IMR-90 (cell line): ENCODE measurements at regions not wholly inside any gene's neighbourhood (a gene's known extent, or its start where the extent isn't known, plus 50 kb on each side); places are given as distances from the start of the nearest gene placed in this dataset.

ENCODE experiments used
- ATAC-seq: fragments of 200-7000 bp; cut with Tn5 transposase; 2 replicates; pipeline ENCODE4 v1.9.1; 2020; ENCODE audit warnings: low read depth, mild to moderate bottlenecking, moderate library complexity
- BruUV-seq: library from RNA; stranded (reverse); fragments of 400-500 nt; replicated peaks from 2 replicates; lab custom pipeline; 2021; lab: Mats Ljungman, UMichigan
- CTCF ChIA-PET: fragments of 300-600 bp; formaldehyde crosslinking; extraction: SDS; loops from one replicate; lab custom pipeline; 2021; ENCODE audit warnings: antibody characterized with exemption; lab: Yijun Ruan, JAX
- POLR2A ChIA-PET: fragments of 300-600 bp; sonication (Branson Sonifier 250); formaldehyde crosslinking; loops from one replicate; lab custom pipeline; 2022; ENCODE audit warnings: antibody characterized with exemption; ENCODE audit not compliant: unreplicated experiment; lab: Charles Lee
- DNase-seq: peaks from one replicate; pipeline ENCODE4 v3.0.0; 2013
- H2AFZ ChIP-seq: replicated peaks from 2 replicates; pipeline ENCODE3; 2013; ENCODE audit warnings: low read length, mild to moderate bottlenecking; ENCODE audit not compliant: poor library complexity
- H2AK5ac ChIP-seq: 2 replicates; pipeline ENCODE4 v1.6.1; 2013; ENCODE audit warnings: low read depth, low read length, inconsistent platforms
- H2AK9ac ChIP-seq: replicated peaks from 2 replicates; pipeline ENCODE3; 2013; ENCODE audit warnings: mild to moderate bottlenecking, low read depth, low read length, moderate library complexity; ENCODE audit not compliant: poor library complexity
- H2BK120ac ChIP-seq: 2 replicates; pipeline ENCODE4 v1.6.1; 2013; ENCODE audit warnings: low read depth, low read length, inconsistent platforms
- H2BK15ac ChIP-seq: 3 replicates; pipeline ENCODE4 v1.6.1; 2013; ENCODE audit warnings: low read depth, low read length, inconsistent platforms
- H2BK20ac ChIP-seq: 2 replicates; pipeline ENCODE4 v1.6.1; 2013; ENCODE audit warnings: low read depth, mild to moderate bottlenecking, inconsistent platforms, low read length, moderate library complexity
- H2BK5ac ChIP-seq: 2 replicates; pipeline ENCODE4 v1.6.1; 2013; ENCODE audit warnings: mild to moderate bottlenecking, low read depth, low read length, inconsistent platforms; ENCODE audit not compliant: poor library complexity, severe bottlenecking
- H3K14ac ChIP-seq: replicated peaks from 2 replicates; pipeline ENCODE4 v1.6.1; 2013; ENCODE audit warnings: low read depth, low read length, inconsistent platforms
- H3K18ac ChIP-seq: 2 replicates; pipeline ENCODE4 v1.6.1; 2013; ENCODE audit warnings: low read depth, low read length, control low read depth
- H3K23ac ChIP-seq: 2 replicates; pipeline ENCODE4 v1.6.1; 2013; ENCODE audit warnings: low read depth, low read length, inconsistent platforms
- H3K27ac ChIP-seq: 2 replicates; pipeline ENCODE4 v1.5.1; 2013; ENCODE audit warnings: mild to moderate bottlenecking, control low read depth, low read length; ENCODE audit not compliant: insufficient read depth
- H3K27me3 ChIP-seq: 2 replicates; pipeline ENCODE4 v1.6.1; 2013; ENCODE audit warnings: low read length; ENCODE audit not compliant: control insufficient read depth, insufficient read depth
- H3K36me3 ChIP-seq: 2 replicates; pipeline ENCODE4 v1.6.1; 2013; ENCODE audit warnings: low read length, mixed read lengths; ENCODE audit not compliant: control insufficient read depth, insufficient read depth
- H3K4ac ChIP-seq: 2 replicates; pipeline ENCODE4 v1.6.1; 2013; ENCODE audit warnings: low read depth, low read length, inconsistent platforms
- H3K4me1 ChIP-seq: 2 replicates; pipeline ENCODE4 v1.6.1; 2013; ENCODE audit warnings: low read length, mixed read lengths; ENCODE audit not compliant: control insufficient read depth, insufficient read depth
- H3K4me2 ChIP-seq: 2 replicates; pipeline ENCODE4 v1.6.1; 2013; ENCODE audit warnings: low read depth, mild to moderate bottlenecking, control low read depth, low read length, moderate library complexity
- H3K4me3 ChIP-seq: 2 replicates; pipeline ENCODE4 v1.5.1; 2013; ENCODE audit warnings: low read depth, mild to moderate bottlenecking, control low read depth, low read length, moderate library complexity; ENCODE audit not compliant: insufficient read depth
- H3K56ac ChIP-seq: 2 replicates; pipeline ENCODE4 v1.6.1; 2013; ENCODE audit warnings: low read length, inconsistent platforms; ENCODE audit not compliant: insufficient read depth; ENCODE audit errors: extremely low read depth
- H3K79me1 ChIP-seq, 2 experiments: 2 replicates each; pipeline ENCODE4 v1.6.1; 2013; ENCODE audit warnings: low read length in 2 of 2, inconsistent platforms in 1 of 2, low read depth in 1 of 2
- H3K9ac ChIP-seq: 2 replicates; pipeline ENCODE4 v1.6.1; 2013; ENCODE audit warnings: low read depth, low read length, control low read depth
- H3K9me1 ChIP-seq: 2 replicates; pipeline ENCODE4 v1.6.1; 2013; ENCODE audit warnings: low read length, inconsistent platforms; ENCODE audit not compliant: insufficient read depth
- H3K9me3 ChIP-seq: 2 replicates; pipeline ENCODE4 v1.6.1; 2013; ENCODE audit warnings: low read length; ENCODE audit not compliant: control insufficient read depth, insufficient read depth
- H4K20me1 ChIP-seq: 2 replicates; pipeline ENCODE4 v1.6.1; 2013; ENCODE audit warnings: low read length, inconsistent platforms; ENCODE audit not compliant: insufficient read depth
- H4K5ac ChIP-seq: 2 replicates; pipeline ENCODE4 v1.6.1; 2013; ENCODE audit warnings: mild to moderate bottlenecking, low read depth, low read length, control low read depth
- H4K8ac ChIP-seq, 2 experiments: 2 replicates each; pipeline ENCODE4 v1.6.1; 2013; ENCODE audit warnings: low read depth in 2 of 2, low read length in 2 of 2, control low read depth in 1 of 2, inconsistent platforms in 1 of 2
- H4K91ac ChIP-seq: 2 replicates; pipeline ENCODE4 v1.6.1; 2013; ENCODE audit warnings: low read depth, low read length, inconsistent platforms; ENCODE audit not compliant: insufficient read depth
- BHLHE40 ChIP-seq: fragments of 150-350 bp; IDR thresholded peaks from 2 replicates; pipeline ENCODE4 v1.6.1; 2016; ENCODE audit warnings: mild to moderate bottlenecking, low read depth, low read length
- CEBPB ChIP-seq: IDR thresholded peaks from 2 replicates; pipeline ENCODE4 v1.6.1; 2012; ENCODE audit warnings: low read depth, low read length, improper control_type of control experiment
- CHD1 ChIP-seq: IDR thresholded peaks from 2 replicates; pipeline ENCODE4 v1.6.1; 2012; ENCODE audit warnings: low read depth, low read length, improper control_type of control experiment
- CTCF ChIP-seq: conservative IDR thresholded peaks from 2 replicates; pipeline ENCODE4 v1.5.1; 2012; ENCODE audit warnings: mild to moderate bottlenecking, low read depth, low read length, improper control_type of control experiment
- ELK1 ChIP-seq: fragments of 150-350 bp; IDR thresholded peaks from 2 replicates; pipeline ENCODE4 v1.6.1; 2016; ENCODE audit warnings: low read depth, mild to moderate bottlenecking, low read length, moderate library complexity, borderline replicate concordance
- FOS ChIP-seq: fragments of 150-350 bp; IDR thresholded peaks from 2 replicates; pipeline ENCODE4 v1.6.1; 2016; ENCODE audit warnings: low read depth, low read length
- MAFK ChIP-seq: IDR thresholded peaks from 2 replicates; pipeline ENCODE4 v1.6.1; 2012; ENCODE audit warnings: low read depth, low read length, improper control_type of control experiment
- MAZ ChIP-seq: IDR thresholded peaks from 2 replicates; pipeline ENCODE4 v1.6.1; 2012; ENCODE audit warnings: low read depth, mild to moderate bottlenecking, low read length, improper control_type of control experiment, moderate library complexity, borderline replicate concordance
- MXI1 ChIP-seq: IDR thresholded peaks from 2 replicates; pipeline ENCODE4 v1.6.1; 2012; ENCODE audit warnings: low read depth, mild to moderate bottlenecking, low read length, moderate library complexity, borderline replicate concordance
- NFE2L2 ChIP-seq: fragments of 150-350 bp; IDR thresholded peaks from 2 replicates; pipeline ENCODE4 v1.6.1; 2016; ENCODE audit warnings: low read depth, mild to moderate bottlenecking, low read length
- POLR2A ChIP-seq: IDR thresholded peaks from 2 replicates; pipeline ENCODE4 v1.6.1; 2012; ENCODE audit warnings: mild to moderate bottlenecking, low read depth, low read length
- RAD21 ChIP-seq: IDR thresholded peaks from 2 replicates; pipeline ENCODE4 v1.6.1; 2012; ENCODE audit warnings: low read length, improper control_type of control experiment
- RCOR1 ChIP-seq: IDR thresholded peaks from 2 replicates; pipeline ENCODE4 v1.6.1; 2012; ENCODE audit warnings: mild to moderate bottlenecking, low read length, improper control_type of control experiment; ENCODE audit not compliant: insufficient replicate concordance
- RFX5 ChIP-seq: IDR thresholded peaks from 2 replicates; pipeline ENCODE4 v1.8.0; 2012; ENCODE audit warnings: low read depth, mild to moderate bottlenecking, low read length, moderate library complexity
- SMC3 ChIP-seq: fragments of 150-350 bp; IDR thresholded peaks from 2 replicates; pipeline ENCODE4 v1.6.1; 2016; ENCODE audit warnings: low read depth, mild to moderate bottlenecking, antibody characterized with exemption, low read length, moderate library complexity
- USF2 ChIP-seq: fragments of 150-350 bp; IDR thresholded peaks from 2 replicates; pipeline ENCODE4 v1.6.1; 2017; ENCODE audit warnings: mild to moderate bottlenecking, antibody characterized with exemption, low read length, low read depth
- WGBS, 2 experiments: methylation state at CpG; one replicate each; pipeline versions ENCODE4 v1.1.5 to v1.1.7; 2013; ENCODE audit warnings: missing lambda C conversion rate in 2 of 2; ENCODE audit not compliant: insufficient read length in 1 of 2; ENCODE audit errors: extremely low coverage in 2 of 2; 5-methylcytosine and 5-hydroxymethylcytosine counted together
- dilution Hi-C: fragments of 300-500 bp; cut with HindIII; formaldehyde crosslinking; loops from one replicate; pipeline ENCODE4 v1.14.3; 2018; ENCODE audit warnings: low sequenced_read_pairs; ENCODE audit not compliant: unreplicated experiment
- in situ Hi-C: fragments of 300-500 bp; cut with MboI; formaldehyde crosslinking; loops from 3 replicates; pipeline ENCODE4 v1.14.3; 2019; ENCODE audit warnings: low sequenced_read_pairs, inconsistent platforms, mixed read lengths
- intact Hi-C: fragments of 100-400 bp; cut with micrococcal nuclease; formaldehyde crosslinking; loops from 2 replicates; pipeline ENCODE4 v1.10.0; 2022

GRCh38 chr18:71951001-71951400 lies 593.1 kb downstream of the CBLN2 start:
- intact Hi-C loops: no loop called here
- no peak overlapping the region for H2BK15ac ChIP-seq
- ChIA-PET CTCF (no interaction called here), POLR2A (no interaction called here)
- H3K9me3 ChIP-seq: peaks cover 4% of the 10 kb centered on the region; the same call in 1 of the 2 replicates
- TF ChIP-seq USF2 (no peak), BHLHE40 (no peak), CHD1 (no peak), FOS (no peak), RAD21 (no peak), RFX5 (no peak), CTCF (no peak), NFE2L2 (no peak), SMC3 (no peak), MAFK (no peak), CEBPB (no peak), MXI1 (no peak), MAZ (no peak), RCOR1 (no peak), ELK1 (no peak), POLR2A (no peak)
- H2AK9ac ChIP-seq: no peak overlapping the region
- ATAC-seq (no peak), DNase-seq (no peak)
- no peak overlapping the region for H3K4ac ChIP-seq
- no TSS peak for BruUV-seq
- H3K18ac ChIP-seq: no peak overlapping the region
- no peak overlapping the region for H4K8ac ChIP-seq
- no peak overlapping the region for H2BK20ac ChIP-seq
- H3K56ac ChIP-seq: no peak overlapping the region
- H2BK5ac ChIP-seq: no peak overlapping the region
- no peak overlapping the region for H2AK5ac ChIP-seq
- H3K23ac ChIP-seq: no peak overlapping the region
- H3K4me1 ChIP-seq: no peaks in the 10 kb centered on the region
- WGBS, 2 experiments: 40% methylated on average over 1 of the region's 6 CpGs; no CpG with 5 or more reads in 1 of the 2 experiments
- no peaks in the 10 kb centered on the region for H3K79me1 ChIP-seq
- no peaks in the 10 kb centered on the region for H3K27me3 ChIP-seq
- H4K91ac ChIP-seq: no peak overlapping the region
- no peak overlapping the region for H3K4me2 ChIP-seq
- H3K36me3 ChIP-seq: no peaks in the 10 kb centered on the region
- in situ Hi-C loops: no loop called here
- H4K20me1 ChIP-seq: no peaks in the 10 kb centered on the region
- no peaks in the 10 kb centered on the region for H3K9me1 ChIP-seq
- H3K27ac ChIP-seq: no peak overlapping the region
- H3K14ac ChIP-seq: no peak overlapping the region
- no peak overlapping the region for H2BK120ac ChIP-seq
- H2AFZ ChIP-seq: no peak overlapping the region
- no peak overlapping the region for H3K9ac ChIP-seq
- dilution Hi-C loops: no loop called here
- H3K4me3 ChIP-seq: no peak overlapping the region
- no peak overlapping the region for H4K5ac ChIP-seq
